K562 (cell line): ENCODE measurements at regions not wholly inside any gene's neighbourhood (a gene's known extent, or its start where the extent isn't known, plus 50 kb on each side); places are given as distances from the start of the nearest gene placed in this dataset.
"Not testable (repeated sequence)": the region's sequence is repeated elsewhere in the genome, so short reads cannot be mapped to it uniquely, and the experiment has no call there.

Experiments
- ARID3A ChIP-seq: IDR thresholded peaks from 2 replicates; pipeline ENCODE4 v1.6.1; 2012; ENCODE audit warnings: low read depth, low read length, improper control_type of control experiment, borderline replicate concordance
- BCLAF1 ChIP-seq, 2 experiments: fragments of 450-650 bp in 1 of 2; IDR thresholded peaks; 2 replicates each; pipeline ENCODE4 v1.6.1; 2011 to 2017; ENCODE audit warnings: low read depth in 2 of 2, antibody characterized with exemption in 1 of 2, borderline replicate concordance in 1 of 2, low read length in 1 of 2, mild to moderate bottlenecking in 1 of 2, mixed read lengths in 1 of 2; ENCODE audit not compliant: control insufficient read depth in 1 of 2
- CEBPZ ChIP-seq: fragments of 150-350 bp; IDR thresholded peaks from 2 replicates; pipeline ENCODE4 v1.6.1; 2014; ENCODE audit warnings: low read depth, mild to moderate bottlenecking, low read length, borderline replicate concordance
- CREM ChIP-seq: IDR thresholded peaks from 2 replicates; pipeline ENCODE4 v1.6.1; 2014; ENCODE audit warnings: antibody characterized with exemption, low read depth
- CTCF ChIP-seq, 3 experiments: IDR thresholded peaks in 2 of 3; conservative IDR thresholded peaks in 1 of 3; 2 replicates each; pipeline ENCODE4 v1.5.1; 2011 to 2012; ENCODE audit warnings: low read length in 3 of 3, mild to moderate bottlenecking in 3 of 3, control low read depth in 2 of 3, improper control_type of control experiment in 1 of 3, inconsistent platforms in 1 of 3, low read depth in 1 of 3, mixed read lengths in 1 of 3, moderate library complexity in 1 of 3; ENCODE audit not compliant: insufficient read depth in 2 of 3
- KDM1A ChIP-seq, 2 experiments: fragments of 450-650 bp; IDR thresholded peaks; 2 replicates each; pipeline ENCODE4 v1.6.1; 2016; ENCODE audit warnings: mild to moderate bottlenecking in 2 of 2
- MAFK ChIP-seq: IDR thresholded peaks from 2 replicates; pipeline ENCODE4 v1.6.1; 2011; ENCODE audit warnings: low read length, improper control_type of control experiment
- MNT ChIP-seq, 2 experiments: fragments of 450-650 bp; conservative IDR thresholded peaks; 2 replicates each; pipeline ENCODE4 v1.6.1; 2017; ENCODE audit warnings: mild to moderate bottlenecking in 2 of 2, moderate library complexity in 2 of 2
- NONO ChIP-seq, 2 experiments: fragments of 200-400 bp in 1 of 2; fragments of 450-650 bp in 1 of 2; formaldehyde crosslinking in 1 of 2; IDR thresholded peaks; 2 replicates each; pipeline ENCODE4 v1.6.1; 2017; ENCODE audit warnings: low read depth in 2 of 2, mild to moderate bottlenecking in 2 of 2, moderate library complexity in 2 of 2, low read length in 1 of 2
- POLR2AphosphoS5 ChIP-seq: IDR thresholded peaks from 2 replicates; pipeline ENCODE4 v1.6.1; 2011; ENCODE audit warnings: mild to moderate bottlenecking, low read depth, low read length, moderate library complexity; ENCODE audit not compliant: control insufficient read depth, insufficient read depth
- USF1 ChIP-seq: sonication (generic); formaldehyde crosslinking; IDR thresholded peaks from 2 replicates; pipeline ENCODE4 v1.9.0; 2022; ENCODE audit warnings: mild to moderate bottlenecking, missing genetic modification reagents
- ZNF24 ChIP-seq: fragments of 450-650 bp; IDR thresholded peaks from 2 replicates; pipeline ENCODE4 v1.6.1; 2016
- ZNF263 ChIP-seq: sonication (generic); formaldehyde crosslinking; IDR thresholded peaks from 2 replicates; pipeline ENCODE4 v1.8.0; 2022; ENCODE audit warnings: mild to moderate bottlenecking, missing genetic modification reagents, borderline replicate concordance
- ZNF699 ChIP-seq: fragments of 250-450 bp; sonication (Bioruptor Pico); IDR thresholded peaks from 2 replicates; pipeline ENCODE4 v1.8.0; 2021; ENCODE audit warnings: mild to moderate bottlenecking, moderate library complexity; ENCODE audit not compliant: insufficient replicate concordance

GRCh38 chr5:171726819-171727218 lies 58.8 kb upstream of the SMIM23 start:
- not testable (repeated sequence) for TF ChIP-seq CTCF (IDR thresholded peaks at IDR 0.05 in 2 of 3, conservative IDR thresholded peaks at IDR 0.05 in 1 of 3; ENCODE audit: insufficient read depth in 2 of 3, low read depth in 1 of 3, low read length in 3 of 3); BCLAF1 (IDR thresholded peaks at IDR 0.05; ENCODE audit: borderline replicate concordance in 1 of 2, control insufficient read depth in 1 of 2, low read depth in 2 of 2, low read length in 1 of 2); KDM1A (IDR thresholded peaks at IDR 0.05); NONO (IDR thresholded peaks at IDR 0.05; ENCODE audit: low read depth in 2 of 2, low read length in 1 of 2); POLR2AphosphoS5; MNT (conservative IDR thresholded peaks at IDR 0.05); CREM; MAFK; ARID3A; ZNF263 (CRISPR knock-in tag); ZNF699 (CRISPR knock-in tag); ZNF24; CEBPZ; USF1 (CRISPR knock-in tag)
